CD8-positive, alpha-beta memory T cell (primary cell): ENCODE measurements at regions not wholly inside any gene's neighbourhood (a gene's known extent, or its start where the extent isn't known, plus 50 kb on each side); places are given as distances from the start of the nearest gene placed in this dataset.
"Not testable (repeated sequence)": the region's sequence is repeated elsewhere in the genome, so short reads cannot be mapped to it uniquely, and the experiment has no call there.

ENCODE experiments used
- CTCF ChIA-PET: fragments of 350-600 bp; sonication (Branson Sonifier 250); formaldehyde crosslinking; loops from one replicate; lab custom pipeline; 2021; ENCODE audit warnings: antibody characterized with exemption; lab: Charles Lee
- POLR2A ChIA-PET: fragments of 350-600 bp; sonication (Branson Sonifier 250); formaldehyde crosslinking; loops from one replicate; lab custom pipeline; 2021; ENCODE audit warnings: antibody characterized with exemption; lab: Charles Lee
- DNase-seq, 5 donors: peaks; one replicate each; pipeline versions ENCODE4 v3.0.0 to v3.0.0-alpha.2; 2020 to 2022; ENCODE audit warnings: mixed read lengths in 1 of 5
- H3K27ac ChIP-seq: one replicate; pipeline ENCODE4 v1.7.0; 2013; ENCODE audit warnings: low read depth, mild to moderate bottlenecking, low read length, moderate library complexity
- H3K27me3 ChIP-seq: 2 replicates; pipeline ENCODE4 v1.7.0; 2013; ENCODE audit warnings: low read length, mild to moderate bottlenecking; ENCODE audit not compliant: insufficient read depth, poor library complexity, severe bottlenecking
- H3K36me3 ChIP-seq: 2 replicates; pipeline ENCODE4 v1.7.0; 2013; ENCODE audit warnings: mild to moderate bottlenecking, low read length, moderate library complexity; ENCODE audit not compliant: insufficient read depth
- H3K4me1 ChIP-seq: 2 replicates; pipeline ENCODE4 v1.7.0; 2013; ENCODE audit warnings: mild to moderate bottlenecking, low read length, moderate library complexity; ENCODE audit not compliant: insufficient read depth
- H3K4me3 ChIP-seq: 2 replicates; pipeline ENCODE4 v1.7.0; 2013; ENCODE audit warnings: mild to moderate bottlenecking, low read length
- H3K9me3 ChIP-seq: 2 replicates; pipeline ENCODE4 v1.7.0; 2013; ENCODE audit warnings: mild to moderate bottlenecking, low read length
- H3K27ac Mint-ChIP-seq, 8 donors: one replicate each; pipeline ENCODE4 v1.8.0; 2020 to 2021; ENCODE audit warnings: mixed read lengths in 8 of 8, mild to moderate bottlenecking in 6 of 8, inconsistent platforms in 3 of 8, moderate library complexity in 3 of 8
- H3K27me3 Mint-ChIP-seq, 2 donors: one replicate each; pipeline ENCODE4 v1.8.0; 2020 to 2021; ENCODE audit warnings: mixed read lengths in 2 of 2, mild to moderate bottlenecking in 1 of 2, moderate library complexity in 1 of 2
- H3K36me3 Mint-ChIP-seq, 3 donors: one replicate each; pipeline ENCODE4 v1.8.0; 2020 to 2021; ENCODE audit warnings: mixed read lengths in 3 of 3, inconsistent platforms in 1 of 3, mild to moderate bottlenecking in 1 of 3
- H3K4me1 Mint-ChIP-seq, 3 donors: one replicate each; pipeline ENCODE4 v1.8.0; 2020 to 2021; ENCODE audit warnings: mixed read lengths in 3 of 3, inconsistent platforms in 1 of 3, mild to moderate bottlenecking in 1 of 3
- H3K4me3 Mint-ChIP-seq, 7 donors: one replicate each; pipeline ENCODE4 v1.8.0; 2020 to 2021; ENCODE audit warnings: mixed read lengths in 7 of 7, mild to moderate bottlenecking in 6 of 7, moderate library complexity in 4 of 7, inconsistent platforms in 2 of 7
- H3K9me3 Mint-ChIP-seq, 5 donors: one replicate each; pipeline ENCODE4 v1.8.0; 2020 to 2022; ENCODE audit warnings: mixed read lengths in 5 of 5, mild to moderate bottlenecking in 3 of 5, moderate library complexity in 2 of 5, inconsistent platforms in 1 of 5

DNA sequence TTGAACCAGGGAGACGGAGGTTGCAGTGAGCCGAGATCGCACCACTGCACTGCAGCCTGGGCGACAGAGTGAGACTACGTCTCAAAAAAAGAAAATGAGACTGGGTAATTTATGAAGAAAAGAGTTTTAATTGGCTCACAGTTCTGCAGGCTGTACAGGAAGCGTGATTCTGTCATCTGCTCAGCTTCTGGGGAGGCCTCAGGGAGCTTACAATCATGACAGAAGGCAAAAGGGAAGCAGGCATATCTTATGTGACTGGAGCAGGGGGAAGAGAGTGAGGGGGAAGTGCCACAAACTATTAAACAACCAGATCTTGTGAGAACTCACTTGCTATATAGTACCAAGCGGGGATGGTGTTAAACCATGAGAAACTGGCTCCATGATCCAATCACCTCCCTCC lies 1476.2 kb upstream of the DEFB115 start:
- H3K36me3 Mint-ChIP-seq, CTCF ChIA-PET, H3K27me3 Mint-ChIP-seq: not testable (repeated sequence)

GRCh38 chr20:29781891-29782290 lies 1475.6 kb upstream of the DEFB115 start:
- H3K4me1 ChIP-seq, H3K27ac Mint-ChIP-seq, H3K27ac ChIP-seq, H3K36me3 Mint-ChIP-seq, H3K36me3 ChIP-seq, H3K4me1 Mint-ChIP-seq, H3K27me3 ChIP-seq, DNase-seq, POLR2A ChIA-PET, H3K4me3 ChIP-seq, CTCF ChIA-PET, H3K9me3 ChIP-seq, H3K4me3 Mint-ChIP-seq, H3K27me3 Mint-ChIP-seq: not testable (repeated sequence)
- peaks cover 16 to 35% (median 22%) of the 10 kb centered on the region in 5 donors for H3K9me3 Mint-ChIP-seq

More for the DNA sequence above, 1476.2 kb upstream of the DEFB115 start:
- H3K36me3 ChIP-seq, H3K27me3 ChIP-seq, POLR2A ChIA-PET, H3K27ac Mint-ChIP-seq, H3K4me1 Mint-ChIP-seq, H3K27ac ChIP-seq, DNase-seq, H3K4me3 ChIP-seq, H3K9me3 ChIP-seq, H3K4me1 ChIP-seq, H3K4me3 Mint-ChIP-seq: not testable (repeated sequence)
- peaks cover 12 to 38% (median 19%) of the 10 kb centered on the region in 5 donors for H3K9me3 Mint-ChIP-seq

DNA sequence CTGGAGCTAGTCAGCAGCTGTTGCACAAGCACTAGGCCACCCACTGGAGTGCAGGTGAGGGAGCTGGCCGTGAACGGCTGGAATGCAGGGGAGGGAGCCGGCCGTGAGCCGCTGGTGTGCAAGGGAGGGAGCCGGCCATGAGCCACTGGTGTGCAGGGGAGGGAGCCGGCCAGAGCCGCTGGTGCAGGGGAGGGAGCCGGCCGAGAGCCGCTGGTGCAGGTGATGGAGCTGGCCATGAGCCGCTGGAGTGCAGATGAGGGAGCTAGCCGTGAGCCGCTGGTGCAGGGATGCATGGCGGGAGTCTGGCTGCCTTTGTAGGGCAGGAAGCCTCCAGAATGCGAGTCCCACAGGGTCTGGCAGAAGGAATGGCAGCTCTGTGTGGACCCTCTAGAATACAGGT lies 1470.0 kb upstream of the DEFB115 start:
- H3K4me1 Mint-ChIP-seq, H3K27ac ChIP-seq, H3K36me3 Mint-ChIP-seq, H3K4me3 ChIP-seq, H3K27ac Mint-ChIP-seq, H3K9me3 ChIP-seq, H3K27me3 ChIP-seq, H3K4me1 ChIP-seq, DNase-seq, H3K36me3 ChIP-seq, H3K27me3 Mint-ChIP-seq, CTCF ChIA-PET, POLR2A ChIA-PET: not testable (repeated sequence)
- Mint-ChIP-seq H3K4me3 (peak overlapping the region in 1 of 7 donors; percentile 23), H3K9me3 (peaks cover 10 to 38% (median 31%) of the 10 kb centered on the region in 5 donors)

DNA sequence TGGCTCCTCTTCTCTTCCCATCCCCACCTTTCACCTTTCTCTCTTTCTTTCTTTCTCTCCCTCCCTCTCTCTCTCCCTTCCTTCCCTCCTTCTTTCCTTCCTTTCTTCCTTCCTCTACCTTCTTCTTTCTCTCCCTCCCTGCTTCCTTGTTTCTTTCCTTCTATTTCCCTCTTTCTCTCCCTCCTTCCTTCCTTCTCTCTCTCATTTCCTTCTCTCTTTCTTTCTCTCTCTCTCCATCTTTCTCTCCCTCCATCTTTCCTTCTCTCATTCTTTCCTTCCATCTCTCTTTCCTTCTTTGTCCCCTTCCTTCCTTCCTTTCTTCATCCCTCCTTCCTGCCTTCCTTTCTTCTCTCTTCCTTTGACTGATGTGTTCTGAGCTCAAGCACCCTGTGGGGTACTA lies 1467.0 kb upstream of the DEFB115 start:
- no peaks in the 10 kb centered on the region for H3K27me3 ChIP-seq
- H3K27ac ChIP-seq, result no peak overlapping the region
- ChIA-PET CTCF (no interaction called here), POLR2A (no interaction called here)
- H3K36me3 ChIP-seq, result no peaks in the 10 kb centered on the region
- H3K4me3 Mint-ChIP-seq, result no peak overlapping the region
- H3K27me3 Mint-ChIP-seq, result peaks cover 0 to 4% of the 10 kb centered on the region in 2 donors
- no peak overlapping the region for H3K27ac Mint-ChIP-seq
- no peak overlapping the region for H3K4me3 ChIP-seq
- no peaks in the 10 kb centered on the region for H3K4me1 Mint-ChIP-seq
- peaks cover 11 to 47% (median 25%) of the 10 kb centered on the region in 5 donors for H3K9me3 Mint-ChIP-seq
- no peak for DNase-seq
- H3K9me3 ChIP-seq, result no peaks in the 10 kb centered on the region
- H3K36me3 Mint-ChIP-seq, result no peaks in the 10 kb centered on the region
- no peaks in the 10 kb centered on the region for H3K4me1 ChIP-seq

GRCh38 chr20:29831508-29831907 lies 1426.0 kb upstream of the DEFB115 start:
- H3K4me1 Mint-ChIP-seq, H3K4me3 ChIP-seq, H3K27me3 ChIP-seq, POLR2A ChIA-PET, H3K36me3 Mint-ChIP-seq, H3K27ac ChIP-seq, CTCF ChIA-PET, DNase-seq, H3K9me3 ChIP-seq, H3K4me3 Mint-ChIP-seq, H3K27me3 Mint-ChIP-seq, H3K4me1 ChIP-seq, H3K36me3 ChIP-seq, H3K27ac Mint-ChIP-seq: not testable (repeated sequence)
- H3K9me3 Mint-ChIP-seq, result peaks cover 5 to 24% (median 11%) of the 10 kb centered on the region in 5 donors

DNA sequence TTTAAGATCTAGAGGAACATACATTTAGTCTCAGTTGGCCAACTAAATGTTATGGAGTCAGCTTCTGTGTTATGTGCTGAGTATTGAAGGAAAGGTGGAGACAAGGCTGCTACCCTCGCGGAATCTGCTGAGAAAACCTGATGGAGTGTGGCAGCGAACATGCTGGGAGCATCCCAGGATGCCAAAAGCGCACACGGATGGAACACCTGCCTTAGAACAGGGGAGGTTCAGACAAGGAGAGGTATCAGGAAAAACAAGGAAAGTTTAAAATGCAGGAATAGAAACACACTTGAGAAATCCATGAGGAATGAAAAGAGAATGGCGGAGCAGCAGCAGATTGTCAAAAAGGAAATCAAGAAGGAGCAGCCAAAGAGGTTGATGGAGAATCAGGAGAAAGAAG lies 1389.5 kb upstream of the DEFB115 start:
- H3K27ac ChIP-seq, POLR2A ChIA-PET, H3K4me3 ChIP-seq, H3K27ac Mint-ChIP-seq, H3K4me1 ChIP-seq, H3K27me3 ChIP-seq, H3K27me3 Mint-ChIP-seq, H3K36me3 ChIP-seq, DNase-seq, H3K9me3 ChIP-seq, H3K4me3 Mint-ChIP-seq, H3K4me1 Mint-ChIP-seq, CTCF ChIA-PET, H3K36me3 Mint-ChIP-seq: not testable (repeated sequence)
- peaks cover 9 to 17% (median 15%) of the 10 kb centered on the region in 5 donors for H3K9me3 Mint-ChIP-seq

DNA sequence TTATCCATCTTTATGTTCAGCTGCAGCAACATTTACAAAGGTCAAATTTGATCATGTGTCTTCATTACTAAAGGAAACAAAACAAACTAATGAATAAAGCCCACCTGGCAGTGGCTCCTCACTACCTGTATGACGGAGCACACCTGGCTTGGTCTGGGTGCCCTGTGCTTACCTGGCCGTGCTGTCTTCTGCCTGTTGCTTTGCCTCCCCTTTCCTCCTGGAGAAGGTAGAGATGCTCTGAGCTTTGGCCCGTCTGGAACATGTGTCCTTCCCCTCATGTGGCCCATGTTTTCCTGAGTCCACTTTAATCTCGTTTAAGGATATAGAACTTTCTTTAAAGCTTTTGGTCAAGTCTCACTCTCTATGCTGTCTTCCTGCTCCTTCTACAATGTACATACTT lies 1388.8 kb upstream of the DEFB115 start:
- H3K27me3 ChIP-seq, H3K4me3 ChIP-seq, H3K9me3 ChIP-seq, H3K36me3 Mint-ChIP-seq, H3K27me3 Mint-ChIP-seq, CTCF ChIA-PET, H3K4me1 ChIP-seq, DNase-seq, H3K27ac ChIP-seq, H3K27ac Mint-ChIP-seq, H3K36me3 ChIP-seq, H3K4me3 Mint-ChIP-seq, POLR2A ChIA-PET, H3K4me1 Mint-ChIP-seq: not testable (repeated sequence)
- peaks cover 11 to 23% (median 16%) of the 10 kb centered on the region in 5 donors for H3K9me3 Mint-ChIP-seq

DNA sequence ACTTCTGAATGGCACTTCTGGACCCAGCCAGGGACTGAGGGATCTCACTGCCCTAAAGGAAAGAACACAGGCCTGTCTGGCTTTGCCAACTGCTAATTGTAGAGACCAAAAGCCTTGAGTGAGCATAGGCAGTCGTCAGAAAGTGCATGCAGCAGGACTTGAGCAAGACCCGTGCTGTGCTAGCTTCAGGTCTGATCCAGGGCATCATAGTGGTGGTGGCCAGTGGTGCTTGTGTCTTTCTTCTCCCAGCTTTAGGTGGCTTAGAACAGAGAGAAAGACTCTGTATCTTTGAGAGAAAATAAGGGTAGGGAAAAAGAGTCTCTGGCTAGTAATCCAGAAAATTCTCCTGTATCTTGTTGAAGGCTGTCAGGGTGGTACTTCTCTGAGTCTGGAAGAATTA lies 1385.6 kb upstream of the DEFB115 start:
- H3K36me3 ChIP-seq, DNase-seq, H3K27me3 ChIP-seq, H3K27ac Mint-ChIP-seq, H3K36me3 Mint-ChIP-seq, POLR2A ChIA-PET, CTCF ChIA-PET, H3K27ac ChIP-seq, H3K4me3 Mint-ChIP-seq, H3K4me1 ChIP-seq, H3K9me3 ChIP-seq, H3K4me3 ChIP-seq, H3K27me3 Mint-ChIP-seq, H3K4me1 Mint-ChIP-seq: not testable (repeated sequence)
- H3K9me3 Mint-ChIP-seq, result peaks cover 17 to 35% (median 26%) of the 10 kb centered on the region in 5 donors

DNA sequence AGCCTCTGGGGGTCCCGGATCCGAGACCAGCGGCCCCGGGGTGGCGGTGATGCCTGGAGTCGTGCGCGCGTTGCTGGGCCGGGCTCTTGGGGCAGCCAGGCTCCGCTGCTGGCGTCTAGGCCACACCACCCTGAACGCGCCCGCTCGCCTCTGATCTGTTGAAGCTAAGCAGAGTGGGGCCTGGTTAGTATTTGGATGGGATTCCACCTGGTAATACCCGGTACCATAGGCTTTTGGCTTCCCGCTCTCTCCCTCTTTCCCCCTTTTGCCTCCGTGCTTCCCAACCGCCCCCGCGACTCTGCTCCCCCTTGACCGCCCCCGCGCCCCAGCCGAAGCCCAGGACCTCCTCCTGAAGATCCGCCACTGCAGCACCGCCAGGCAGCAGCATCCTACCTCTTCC lies 1383.5 kb upstream of the DEFB115 start:
- Mint-ChIP-seq H3K36me3 (peaks cover 0 to 9% (median 3%) of the 10 kb centered on the region in 3 donors), H3K27ac (no peak overlapping the region), H3K9me3 (peaks cover 21 to 43% (median 41%) of the 10 kb centered on the region in 5 donors), H3K4me1 (peaks cover 0 to 4% (median 3%) of the 10 kb centered on the region in 3 donors), H3K27me3 (peaks cover 3 to 4% of the 10 kb centered on the region in 2 donors), H3K4me3 (no peak overlapping the region)
- H3K4me1 ChIP-seq, result no peaks in the 10 kb centered on the region
- peak in 3 of 5 donors; percentile 16 to 61 (median 41) for DNase-seq
- peaks cover 5% of the 10 kb centered on the region for H3K9me3 ChIP-seq
- no peak overlapping the region for H3K4me3 ChIP-seq
- POLR2A ChIA-PET, result no interaction called here
- CTCF ChIA-PET, result no interaction called here
- no peak overlapping the region for H3K27ac ChIP-seq
- H3K36me3 ChIP-seq, result no peaks in the 10 kb centered on the region
- no peaks in the 10 kb centered on the region for H3K27me3 ChIP-seq
